ENCODE measurements at regions not wholly inside any gene's neighbourhood (a gene's known extent, or its start where the extent isn't known, plus 50 kb on each side); places are given as distances from the start of the nearest gene placed in this dataset.

- Histone ChIP-seq H3K36me3 (replicated peaks; ENCODE audit: low read depth, low read length) (no peaks in the 10 kb centered on the region), H3K4me3 (ENCODE audit: low read length) (no peak overlapping the region), H3K27ac (ENCODE audit: low read length) (no peak overlapping the region), H3K4me1 (ENCODE audit: low read length) (no peaks in the 10 kb centered on the region), H3K9ac (ENCODE audit: low read length) (no peak overlapping the region), H3K4me2 (ENCODE audit: low read length) (no peak overlapping the region), H3K27me3 (ENCODE audit: low read depth, low read length) (no peaks in the 10 kb centered on the region), H4K20me1 (ENCODE audit: insufficient read depth, low read length) (no peaks in the 10 kb centered on the region), H3K9me3 (ENCODE audit: insufficient read depth, low read length) (no peaks in the 10 kb centered on the region), H2AFZ (ENCODE audit: low read depth, low read length) (no peak overlapping the region), H3K79me2 (ENCODE audit: low read length) (no peaks in the 10 kb centered on the region)
- no peak for TF ChIP-seq EZH2phosphoT487 (IDR thresholded peaks at IDR 0.05; ENCODE audit: low read depth)
- TF ChIP-seq, protein P1, sequence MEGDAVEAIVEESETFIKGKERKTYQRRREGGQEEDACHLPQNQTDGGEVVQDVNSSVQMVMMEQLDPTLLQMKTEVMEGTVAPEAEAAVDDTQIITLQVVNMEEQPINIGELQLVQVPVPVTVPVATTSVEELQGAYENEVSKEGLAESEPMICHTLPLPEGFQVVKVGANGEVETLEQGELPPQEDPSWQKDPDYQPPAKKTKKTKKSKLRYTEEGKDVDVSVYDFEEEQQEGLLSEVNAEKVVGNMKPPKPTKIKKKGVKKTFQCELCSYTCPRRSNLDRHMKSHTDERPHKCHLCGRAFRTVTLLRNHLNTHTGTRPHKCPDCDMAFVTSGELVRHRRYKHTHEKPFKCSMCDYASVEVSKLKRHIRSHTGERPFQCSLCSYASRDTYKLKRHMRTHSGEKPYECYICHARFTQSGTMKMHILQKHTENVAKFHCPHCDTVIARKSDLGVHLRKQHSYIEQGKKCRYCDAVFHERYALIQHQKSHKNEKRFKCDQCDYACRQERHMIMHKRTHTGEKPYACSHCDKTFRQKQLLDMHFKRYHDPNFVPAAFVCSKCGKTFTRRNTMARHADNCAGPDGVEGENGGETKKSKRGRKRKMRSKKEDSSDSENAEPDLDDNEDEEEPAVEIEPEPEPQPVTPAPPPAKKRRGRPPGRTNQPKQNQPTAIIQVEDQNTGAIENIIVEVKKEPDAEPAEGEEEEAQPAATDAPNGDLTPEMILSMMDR (IDR thresholded peaks at IDR 0.05; ENCODE audit: low read depth, low read length) = no peak
Observed at GRCh38 chr2:2947406-2947805, 430.2 kb downstream of the EIPR1 start.

- no peaks in the 10 kb centered on the region for H3K27me3 ChIP-seq (ENCODE audit: low read depth, low read length)
- no peaks in the 10 kb centered on the region for H3K4me1 ChIP-seq (ENCODE audit: low read length)
- H3K9me3 ChIP-seq (ENCODE audit: insufficient read depth, low read length) = no peaks in the 10 kb centered on the region
- H2AFZ ChIP-seq (ENCODE audit: low read depth, low read length) = no peak overlapping the region
- H3K27ac ChIP-seq (ENCODE audit: low read length) = no peak overlapping the region
- H3K4me2 ChIP-seq (ENCODE audit: low read length) = no peak overlapping the region
- H3K4me3 ChIP-seq (ENCODE audit: low read length) = no peak overlapping the region
- TF ChIP-seq, protein P1 (IDR thresholded peaks at IDR 0.05; ENCODE audit: low read depth, low read length) = no peak
- no peak for TF ChIP-seq EZH2phosphoT487 (IDR thresholded peaks at IDR 0.05; ENCODE audit: low read depth)
- H4K20me1 ChIP-seq (ENCODE audit: insufficient read depth, low read length) = no peaks in the 10 kb centered on the region
- no peaks in the 10 kb centered on the region for H3K36me3 ChIP-seq (replicated peaks; ENCODE audit: low read depth, low read length)
- no peak overlapping the region for H3K9ac ChIP-seq (ENCODE audit: low read length)
- H3K79me2 ChIP-seq (ENCODE audit: low read length) = no peaks in the 10 kb centered on the region
Observed at GRCh38 chr2:2942906-2943305, 434.7 kb downstream of the EIPR1 start.

GRCh38 chr2:2942225-2942624, 435.4 kb downstream of the EIPR1 start:
- H4K20me1 ChIP-seq (ENCODE audit: insufficient read depth, low read length) = no peaks in the 10 kb centered on the region
- no peak overlapping the region for H3K9ac ChIP-seq (ENCODE audit: low read length)
- H3K4me2 ChIP-seq (ENCODE audit: low read length) = no peak overlapping the region
- no peaks in the 10 kb centered on the region for H3K36me3 ChIP-seq (replicated peaks; ENCODE audit: low read depth, low read length)
- H2AFZ ChIP-seq (ENCODE audit: low read depth, low read length) = no peak overlapping the region
- H3K79me2 ChIP-seq (ENCODE audit: low read length) = no peaks in the 10 kb centered on the region
- H3K27me3 ChIP-seq (ENCODE audit: low read depth, low read length) = no peaks in the 10 kb centered on the region
- H3K27ac ChIP-seq (ENCODE audit: low read length) = no peak overlapping the region
- TF ChIP-seq, protein P1 (IDR thresholded peaks at IDR 0.05; ENCODE audit: low read depth, low read length) = no peak
- no peak for TF ChIP-seq EZH2phosphoT487 (IDR thresholded peaks at IDR 0.05; ENCODE audit: low read depth)
- no peaks in the 10 kb centered on the region for H3K4me1 ChIP-seq (ENCODE audit: low read length)
- no peak overlapping the region for H3K4me3 ChIP-seq (ENCODE audit: low read length)
- no peaks in the 10 kb centered on the region for H3K9me3 ChIP-seq (ENCODE audit: insufficient read depth, low read length)

GRCh38 chr2:2941205-2941604, 436.4 kb downstream of the EIPR1 start:
- Histone ChIP-seq H3K79me2 (ENCODE audit: low read length) (no peaks in the 10 kb centered on the region), H3K27me3 (ENCODE audit: low read depth, low read length) (no peaks in the 10 kb centered on the region), H3K36me3 (replicated peaks; ENCODE audit: low read depth, low read length) (no peaks in the 10 kb centered on the region), H2AFZ (ENCODE audit: low read depth, low read length) (no peak overlapping the region), H3K9ac (ENCODE audit: low read length) (no peak overlapping the region), H3K4me2 (ENCODE audit: low read length) (no peak overlapping the region), H3K9me3 (ENCODE audit: insufficient read depth, low read length) (no peaks in the 10 kb centered on the region), H3K27ac (ENCODE audit: low read length) (no peak overlapping the region), H3K4me3 (ENCODE audit: low read length) (no peak overlapping the region), H3K4me1 (ENCODE audit: low read length) (no peaks in the 10 kb centered on the region), H4K20me1 (ENCODE audit: insufficient read depth, low read length) (no peaks in the 10 kb centered on the region)
- no peak for TF ChIP-seq EZH2phosphoT487 (IDR thresholded peaks at IDR 0.05; ENCODE audit: low read depth)
- TF ChIP-seq, protein P1 (IDR thresholded peaks at IDR 0.05; ENCODE audit: low read depth, low read length) = no peak
